HG02884 (cell line): ENCODE measurements at regions not wholly inside any gene's neighbourhood (a gene's known extent, or its start where the extent isn't known, plus 50 kb on each side); places are given as distances from the start of the nearest gene placed in this dataset.
"Not testable (repeated sequence)": the region's sequence is repeated elsewhere in the genome, so short reads cannot be mapped to it uniquely, and the experiment has no call there.

Experiments
- ATAC-seq: cut with Tn5 transposase; IDR thresholded peaks from one replicate; pipeline ENCODE4 v1.9.1; 2021; ENCODE audit warnings: mild to moderate bottlenecking, moderate library complexity; ENCODE audit not compliant: unreplicated experiment

GRCh38 chrX:113389846-113390245, 549.2 kb upstream of the AMOT start:
- ATAC-seq, result no peak

- no peak for ATAC-seq
Measured at GRCh38 chrX:113384628-113385027, 544.0 kb upstream of the AMOT start.

GRCh38 chrX:113373421-113373820, 532.8 kb upstream of the AMOT start:
- ATAC-seq, result not testable (repeated sequence)

- no peak for ATAC-seq
Measured at GRCh38 chrX:113370006-113370405, 529.4 kb upstream of the AMOT start.

GRCh38 chrX:113369056-113369455, 528.4 kb upstream of the AMOT start:
- no peak for ATAC-seq

GRCh38 chrX:113353134-113353533, 512.5 kb upstream of the AMOT start:
- no peak for ATAC-seq

GRCh38 chrX:113330416-113330815, 489.8 kb upstream of the AMOT start:
- no peak for ATAC-seq

GRCh38 chrX:113315927-113316326, 475.3 kb upstream of the AMOT start:
- no peak for ATAC-seq

- ATAC-seq, result no peak
Measured at GRCh38 chrX:113305496-113305895, 464.9 kb upstream of the AMOT start.

GRCh38 chrX:113300580-113300979, 459.9 kb upstream of the AMOT start:
- no peak for ATAC-seq

- ATAC-seq, result no peak
Measured at GRCh38 chrX:113297437-113297836, 456.8 kb upstream of the AMOT start.

- no peak for ATAC-seq
Measured at GRCh38 chrX:113289503-113289902, 448.9 kb upstream of the AMOT start.

GRCh38 chrX:113287761-113288160, 447.1 kb upstream of the AMOT start:
- ATAC-seq, result no peak

GRCh38 chrX:113275804-113276203, 435.2 kb upstream of the AMOT start:
- no peak for ATAC-seq

- no peak for ATAC-seq
Measured at GRCh38 chrX:113274791-113275190, 434.2 kb upstream of the AMOT start.

GRCh38 chrX:113274345-113274744, 433.7 kb upstream of the AMOT start:
- ATAC-seq, result no peak

- ATAC-seq, result no peak
Measured at GRCh38 chrX:113269203-113269602, 428.6 kb upstream of the AMOT start.

GRCh38 chrX:113260474-113260873, 419.8 kb upstream of the AMOT start:
- no peak for ATAC-seq

- ATAC-seq, result no peak
Measured at GRCh38 chrX:113222305-113222704, 381.7 kb upstream of the AMOT start.

GRCh38 chrX:113212052-113212451, 371.4 kb upstream of the AMOT start:
- no peak for ATAC-seq

- no peak for ATAC-seq
Measured at GRCh38 chrX:113202601-113203000, 362.0 kb upstream of the AMOT start.

GRCh38 chrX:113195949-113196348, 355.3 kb upstream of the AMOT start:
- no peak for ATAC-seq

GRCh38 chrX:113192418-113192817, 351.8 kb upstream of the AMOT start:
- ATAC-seq, result no peak

GRCh38 chrX:113157496-113157895, 316.9 kb upstream of the AMOT start:
- ATAC-seq, result no peak
